Panc1 (cell line): ENCODE measurements at regions not wholly inside any gene's neighbourhood (a gene's known extent, or its start where the extent isn't known, plus 50 kb on each side); places are given as distances from the start of the nearest gene placed in this dataset.

Experiments used
- ATAC-seq: fragments of 200-7000 bp; cut with Tn5 transposase; 2 replicates; pipeline ENCODE4 v1.9.1; 2020; ENCODE audit warnings: mild to moderate bottlenecking, moderate library complexity
- BruUV-seq: library from RNA; stranded (reverse); fragments of 400-500 nt; replicated peaks from 2 replicates; lab custom pipeline; 2021; lab: Mats Ljungman, UMichigan
- CTCF ChIA-PET: fragments of 300-600 bp; sonication (Branson Sonifier 250); formaldehyde crosslinking; loops from one replicate; lab custom pipeline; 2022; ENCODE audit warnings: antibody characterized with exemption; lab: Charles Lee
- POLR2A ChIA-PET: fragments of 300-600 bp; sonication (Branson Sonifier 250); formaldehyde crosslinking; loops from one replicate; lab custom pipeline; 2022; ENCODE audit warnings: antibody characterized with exemption; lab: Charles Lee
- DNase-seq: peaks from one replicate; pipeline ENCODE4 v3.0.0-alpha.2; 2010; ENCODE audit warnings: low read depth, low spot score
- H3K27ac ChIP-seq: 2 replicates; pipeline ENCODE4 v1.5.1; 2011; ENCODE audit warnings: mild to moderate bottlenecking, low read length, inconsistent platforms
- H3K27me3 ChIP-seq: fragments of 200-500 bp; sonication (Bioruptor generic); 2 replicates; pipeline ENCODE4 v1.6.0; 2014; ENCODE audit warnings: low read length, inconsistent platforms; ENCODE audit not compliant: control insufficient read depth, insufficient read depth
- H3K36me3 ChIP-seq: fragments of 200-500 bp; sonication (Bioruptor generic); 2 replicates; pipeline ENCODE4 v1.5.1; 2014; ENCODE audit warnings: inconsistent platforms, mild to moderate bottlenecking, low read length, moderate library complexity; ENCODE audit not compliant: control insufficient read depth, insufficient read depth
- H3K4me1 ChIP-seq: 2 replicates; pipeline ENCODE4 v1.5.1; 2011; ENCODE audit warnings: inconsistent platforms, mild to moderate bottlenecking, low read length, moderate library complexity; ENCODE audit not compliant: control insufficient read depth, insufficient read depth
- H3K4me3 ChIP-seq, 2 experiments: 2 replicates each; pipeline ENCODE4 v1.5.1; 2011 to 2012; ENCODE audit warnings: low read depth in 2 of 2, low read length in 2 of 2, mild to moderate bottlenecking in 2 of 2, inconsistent platforms in 1 of 2, moderate library complexity in 1 of 2
- H3K9me3 ChIP-seq: fragments of 200-500 bp; sonication (Bioruptor generic); 2 replicates; pipeline ENCODE4 v1.5.1; 2014; ENCODE audit warnings: low read depth, mild to moderate bottlenecking, inconsistent platforms, low read length, moderate library complexity; ENCODE audit not compliant: control insufficient read depth, insufficient read depth
- POLR2AphosphoS5 ChIP-seq: IDR thresholded peaks from 2 replicates; pipeline ENCODE4 v1.6.1; 2012; ENCODE audit warnings: mild to moderate bottlenecking, low read depth, low read length, moderate library complexity
- REST ChIP-seq, 2 experiments: IDR thresholded peaks; 2 replicates each; pipeline ENCODE4 v1.6.1; 2011 to 2012; ENCODE audit warnings: low read depth in 2 of 2, control low read depth in 1 of 2, low read length in 1 of 2, mild to moderate bottlenecking in 1 of 2, moderate library complexity in 1 of 2; ENCODE audit not compliant: insufficient read depth in 1 of 2
- SIN3A ChIP-seq: IDR thresholded peaks from 2 replicates; pipeline ENCODE4 v1.6.1; 2012; ENCODE audit warnings: low read depth, mild to moderate bottlenecking, low read length, moderate library complexity, borderline replicate concordance; ENCODE audit not compliant: insufficient read depth
- TCF7L2 ChIP-seq: IDR thresholded peaks from 2 replicates; pipeline ENCODE4 v1.6.1; 2011; ENCODE audit warnings: mild to moderate bottlenecking, low read depth, low read length, inconsistent platforms
- in situ Hi-C: cut with HindIII; loops from 2 replicates; pipeline ENCODE4 v1.10.0; 2016; ENCODE audit warnings: low sequenced_read_pairs, low pct_unique_long_range_greater_than_20kb
- intact Hi-C: fragments of 100-400 bp; cut with micrococcal nuclease; formaldehyde crosslinking; loops from one replicate; pipeline ENCODE4 v1.10.0; 2022; ENCODE audit not compliant: unreplicated experiment
- TF ChIP-seq, protein P1 (sequence below): fragments of 450-650 bp; IDR thresholded peaks from 2 replicates; pipeline ENCODE4 v1.5.1; 2017; ENCODE audit warnings: mild to moderate bottlenecking

GRCh38 chr12:83468988-83469908, 782.5 kb downstream of the TMTC2 start:
- H3K27me3 ChIP-seq, result no peaks in the 10 kb centered on the region
- BruUV-seq, result no TSS peak
- H3K27ac ChIP-seq, result no peak overlapping the region
- ChIA-PET CTCF (no interaction called here), POLR2A (no interaction called here)
- H3K36me3 ChIP-seq, result no peaks in the 10 kb centered on the region
- H3K9me3 ChIP-seq, result no peaks in the 10 kb centered on the region; the same call in 1 of the 2 replicates
- no peak overlapping the region for H3K4me3 ChIP-seq
- ATAC-seq (no peak), DNase-seq (no peak)
- no peaks in the 10 kb centered on the region for H3K4me1 ChIP-seq
- in situ Hi-C loops, result no loop called here
- intact Hi-C loops, result loop anchor here (5.0 kb wide), 1 partner anchor 1013 kb away; no protein-coding TSS in a partner anchor
- TF ChIP-seq REST (IDR thresholded peaks at IDR 0.05; ENCODE audit: insufficient read depth in 1 of 2, low read depth in 2 of 2, low read length in 1 of 2) (no peak), SIN3A (no peak), POLR2AphosphoS5 (no peak), TCF7L2 (no peak)
- TF ChIP-seq, protein P1, sequence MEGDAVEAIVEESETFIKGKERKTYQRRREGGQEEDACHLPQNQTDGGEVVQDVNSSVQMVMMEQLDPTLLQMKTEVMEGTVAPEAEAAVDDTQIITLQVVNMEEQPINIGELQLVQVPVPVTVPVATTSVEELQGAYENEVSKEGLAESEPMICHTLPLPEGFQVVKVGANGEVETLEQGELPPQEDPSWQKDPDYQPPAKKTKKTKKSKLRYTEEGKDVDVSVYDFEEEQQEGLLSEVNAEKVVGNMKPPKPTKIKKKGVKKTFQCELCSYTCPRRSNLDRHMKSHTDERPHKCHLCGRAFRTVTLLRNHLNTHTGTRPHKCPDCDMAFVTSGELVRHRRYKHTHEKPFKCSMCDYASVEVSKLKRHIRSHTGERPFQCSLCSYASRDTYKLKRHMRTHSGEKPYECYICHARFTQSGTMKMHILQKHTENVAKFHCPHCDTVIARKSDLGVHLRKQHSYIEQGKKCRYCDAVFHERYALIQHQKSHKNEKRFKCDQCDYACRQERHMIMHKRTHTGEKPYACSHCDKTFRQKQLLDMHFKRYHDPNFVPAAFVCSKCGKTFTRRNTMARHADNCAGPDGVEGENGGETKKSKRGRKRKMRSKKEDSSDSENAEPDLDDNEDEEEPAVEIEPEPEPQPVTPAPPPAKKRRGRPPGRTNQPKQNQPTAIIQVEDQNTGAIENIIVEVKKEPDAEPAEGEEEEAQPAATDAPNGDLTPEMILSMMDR, result no peak

DNA sequence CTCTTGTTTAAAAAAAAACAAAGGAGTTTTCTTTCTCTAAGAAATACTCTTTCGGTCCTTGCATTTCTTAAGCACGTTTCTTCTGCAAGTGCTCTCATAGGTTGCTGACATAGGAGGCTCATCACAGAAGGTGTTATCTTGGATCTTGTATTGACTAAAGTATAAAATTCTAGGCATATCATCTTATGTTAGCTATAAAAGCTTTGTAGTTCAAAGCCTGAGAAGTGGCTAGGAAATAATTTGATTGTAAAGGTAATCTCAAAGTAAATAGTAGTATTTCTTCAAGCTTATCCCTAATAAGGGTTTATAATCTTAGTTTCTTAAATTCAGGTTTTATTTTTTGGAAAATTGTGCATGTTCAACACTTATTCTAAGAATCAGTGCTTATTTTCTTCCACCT, 778.9 kb downstream of the TMTC2 start:
- POLR2A ChIA-PET, result no interaction called here
- H3K4me3 ChIP-seq, result no peak overlapping the region
- BruUV-seq, result no TSS peak
- H3K36me3 ChIP-seq, result no peaks in the 10 kb centered on the region
- no peaks in the 10 kb centered on the region for H3K27me3 ChIP-seq
- no peaks in the 10 kb centered on the region; the same call in 1 of the 2 replicates for H3K9me3 ChIP-seq
- no peak for DNase-seq
- intact Hi-C loops (loop anchor here (5.0 kb wide), 1 partner anchor 1017 kb away; no protein-coding TSS in a partner anchor), in situ Hi-C loops (no loop called here)
- ATAC-seq, result no peak
- CTCF ChIA-PET, result no interaction called here
- H3K4me1 ChIP-seq, result no peaks in the 10 kb centered on the region
- TF ChIP-seq SIN3A, result no peak
- no peak overlapping the region for H3K27ac ChIP-seq

- Histone ChIP-seq H3K4me1 (no peaks in the 10 kb centered on the region), H3K27me3 (no peaks in the 10 kb centered on the region), H3K27ac (no peak overlapping the region), H3K36me3 (no peaks in the 10 kb centered on the region; the same call in 1 of the 2 replicates), H3K9me3 (no peaks in the 10 kb centered on the region), H3K4me3 (no peak overlapping the region)
- ChIA-PET CTCF (no interaction called here), POLR2A (no interaction called here)
- BruUV-seq, result no TSS peak
- TF ChIP-seq, protein P1, result no peak
- no peak for TF ChIP-seq REST (IDR thresholded peaks at IDR 0.05; ENCODE audit: insufficient read depth in 1 of 2, low read depth in 2 of 2, low read length in 1 of 2)
- TF ChIP-seq SIN3A, result no peak
- no peak for TF ChIP-seq TCF7L2
- no peak for TF ChIP-seq POLR2AphosphoS5
- intact Hi-C loops, result no loop called here
- DNase-seq (no peak), ATAC-seq (no peak)
- in situ Hi-C loops, result no loop called here
Observed at GRCh38 chr12:83462419-83462818, 775.7 kb downstream of the TMTC2 start.
